Body of pancreas (tissue), 4 donors: ENCODE measurements at regions not wholly inside any gene's neighbourhood (a gene's known extent, or its start where the extent isn't known, plus 50 kb on each side); places are given as distances from the start of the nearest gene placed in this dataset.

Experiments
- ATAC-seq: fragments of 150-250 bp; one replicate; pipeline ENCODE4 v1.9.1; 2016
- DNase-seq, 4 donors: peaks; one replicate each; pipeline ENCODE4 v3.0.0-alpha.2; 2019
- H3K27ac ChIP-seq, 4 donors: fragments of 200-600 bp; sonication (generic); 1 replicate in 3 of 4; 2 replicates in 1 of 4; pipeline versions ENCODE4 v1.5.1 to v1.6.1; 2016 to 2019; ENCODE audit warnings: mild to moderate bottlenecking in 1 of 4, mixed read lengths in 1 of 4, moderate library complexity in 1 of 4
- H3K27me3 ChIP-seq, 2 donors: fragments of 200-600 bp; sonication (generic); one replicate each; pipeline ENCODE4 v1.6.0; 2016; ENCODE audit warnings: mild to moderate bottlenecking in 1 of 2
- H3K36me3 ChIP-seq, 2 donors: fragments of 200-600 bp; sonication (generic); replicated peaks in 1 of 2; 2 replicates each; pipeline ENCODE4 v1.5.1; 2016; ENCODE audit warnings: low read depth in 2 of 2; ENCODE audit not compliant: insufficient read depth in 1 of 2
- H3K4me1 ChIP-seq: fragments of 200-600 bp; sonication (generic); one replicate; pipeline ENCODE4 v1.6.0; 2016
- H3K4me3 ChIP-seq, 2 donors: fragments of 200-600 bp; sonication (generic); 1 replicate in 1 of 2; 2 replicates in 1 of 2; pipeline ENCODE4 v1.5.1; 2016 to 2019
- H3K9me3 ChIP-seq, 3 donors: fragments of 200-600 bp; sonication (generic); 1 replicate in 2 of 3; 2 replicates in 1 of 3; pipeline ENCODE4 v1.5.1; 2016
- POLR2A ChIP-seq, 3 donors: fragments of 450-650 bp; IDR thresholded peaks; one replicate each; pipeline ENCODE4 v1.6.1; 2016; ENCODE audit warnings: antibody characterized with exemption in 3 of 3, mild to moderate bottlenecking in 2 of 3
- WGBS, 2 donors: methylation state at CpG; one replicate each; pipeline ENCODE4 v1.1.5; 2017; 5-methylcytosine and 5-hydroxymethylcytosine counted together
- intact Hi-C: fragments of 100-400 bp; cut with DNase I; formaldehyde crosslinking; loops from one replicate; pipeline ENCODE4 v1.15.1; 2023
- TF ChIP-seq, protein P1 (sequence below), 7 experiments: fragments of 450-650 bp in 4 of 7; fragments of 200-600 bp in 3 of 7; sonication (generic) in 3 of 7; IDR thresholded peaks; one replicate each; pipeline ENCODE4 v1.5.1; 2016 to 2019; ENCODE audit warnings: antibody characterized with exemption in 7 of 7

DNA sequence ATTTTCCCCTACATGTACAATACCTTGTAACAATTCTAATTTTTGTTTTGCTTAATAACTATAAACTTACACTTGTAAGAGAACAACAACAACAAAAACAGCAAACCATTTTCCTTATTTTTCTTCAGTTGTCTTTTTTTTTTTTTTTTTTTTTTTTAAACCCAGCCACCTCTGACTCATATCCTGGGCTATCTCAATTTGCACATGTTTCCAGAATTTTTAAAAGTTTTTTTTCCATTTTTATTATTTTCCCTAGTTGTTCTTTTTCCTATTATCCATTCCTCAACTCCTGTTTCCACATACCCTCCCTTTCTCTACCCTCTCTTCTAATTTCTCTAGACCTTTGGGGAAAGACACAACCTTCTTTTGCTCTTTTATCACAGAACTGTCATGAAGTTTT is 112.5 kb downstream of the EFEMP1 start:
- H3K4me3 ChIP-seq, result no peak overlapping the region
- no peak overlapping the region for H3K27ac ChIP-seq
- no peak for TF ChIP-seq POLR2A (IDR thresholded peaks at IDR 0.05)
- TF ChIP-seq, protein P1, sequence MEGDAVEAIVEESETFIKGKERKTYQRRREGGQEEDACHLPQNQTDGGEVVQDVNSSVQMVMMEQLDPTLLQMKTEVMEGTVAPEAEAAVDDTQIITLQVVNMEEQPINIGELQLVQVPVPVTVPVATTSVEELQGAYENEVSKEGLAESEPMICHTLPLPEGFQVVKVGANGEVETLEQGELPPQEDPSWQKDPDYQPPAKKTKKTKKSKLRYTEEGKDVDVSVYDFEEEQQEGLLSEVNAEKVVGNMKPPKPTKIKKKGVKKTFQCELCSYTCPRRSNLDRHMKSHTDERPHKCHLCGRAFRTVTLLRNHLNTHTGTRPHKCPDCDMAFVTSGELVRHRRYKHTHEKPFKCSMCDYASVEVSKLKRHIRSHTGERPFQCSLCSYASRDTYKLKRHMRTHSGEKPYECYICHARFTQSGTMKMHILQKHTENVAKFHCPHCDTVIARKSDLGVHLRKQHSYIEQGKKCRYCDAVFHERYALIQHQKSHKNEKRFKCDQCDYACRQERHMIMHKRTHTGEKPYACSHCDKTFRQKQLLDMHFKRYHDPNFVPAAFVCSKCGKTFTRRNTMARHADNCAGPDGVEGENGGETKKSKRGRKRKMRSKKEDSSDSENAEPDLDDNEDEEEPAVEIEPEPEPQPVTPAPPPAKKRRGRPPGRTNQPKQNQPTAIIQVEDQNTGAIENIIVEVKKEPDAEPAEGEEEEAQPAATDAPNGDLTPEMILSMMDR (IDR thresholded peaks at IDR 0.05), result no peak
- no peaks in the 10 kb centered on the region for H3K36me3 ChIP-seq
- H3K9me3 ChIP-seq, result no peaks in the 10 kb centered on the region
- ATAC-seq (no peak), DNase-seq (no peak)
- intact Hi-C loops, result no loop called here
- H3K4me1 ChIP-seq, result no peaks in the 10 kb centered on the region
- H3K27me3 ChIP-seq, result no peaks in the 10 kb centered on the region

DNA sequence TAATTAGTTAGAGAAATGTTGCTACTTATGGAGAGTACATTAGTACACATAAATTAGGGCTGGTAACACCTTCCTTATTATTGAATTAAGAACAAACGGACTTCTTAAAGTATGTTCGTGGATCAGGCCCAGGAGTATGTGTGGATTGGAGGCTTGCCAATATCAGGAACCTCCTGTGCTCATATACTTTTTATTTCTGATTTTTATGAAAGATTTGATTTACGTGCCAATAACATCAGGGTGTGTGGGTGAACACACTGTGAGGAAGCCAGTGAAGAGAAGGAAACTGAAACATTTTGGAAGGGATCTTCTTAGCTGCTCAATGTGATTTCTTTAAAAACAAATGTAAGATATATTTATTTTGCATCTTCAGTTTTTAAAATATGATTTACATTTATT is 113.0 kb downstream of the EFEMP1 start:
- H3K9me3 ChIP-seq, result no peaks in the 10 kb centered on the region
- TF ChIP-seq, protein P1 (IDR thresholded peaks at IDR 0.05), result no peak
- TF ChIP-seq POLR2A (IDR thresholded peaks at IDR 0.05), result no peak
- WGBS, 2 donors, result 36 to 53% methylated on average over 3 of the region's 3 CpGs
- no peak for ATAC-seq
- no peaks in the 10 kb centered on the region for H3K36me3 ChIP-seq
- H3K4me1 ChIP-seq, result no peaks in the 10 kb centered on the region
- H3K4me3 ChIP-seq, result no peak overlapping the region
- no peak for DNase-seq
- intact Hi-C loops, result no loop called here
- H3K27me3 ChIP-seq, result no peaks in the 10 kb centered on the region
- no peak overlapping the region for H3K27ac ChIP-seq

DNA sequence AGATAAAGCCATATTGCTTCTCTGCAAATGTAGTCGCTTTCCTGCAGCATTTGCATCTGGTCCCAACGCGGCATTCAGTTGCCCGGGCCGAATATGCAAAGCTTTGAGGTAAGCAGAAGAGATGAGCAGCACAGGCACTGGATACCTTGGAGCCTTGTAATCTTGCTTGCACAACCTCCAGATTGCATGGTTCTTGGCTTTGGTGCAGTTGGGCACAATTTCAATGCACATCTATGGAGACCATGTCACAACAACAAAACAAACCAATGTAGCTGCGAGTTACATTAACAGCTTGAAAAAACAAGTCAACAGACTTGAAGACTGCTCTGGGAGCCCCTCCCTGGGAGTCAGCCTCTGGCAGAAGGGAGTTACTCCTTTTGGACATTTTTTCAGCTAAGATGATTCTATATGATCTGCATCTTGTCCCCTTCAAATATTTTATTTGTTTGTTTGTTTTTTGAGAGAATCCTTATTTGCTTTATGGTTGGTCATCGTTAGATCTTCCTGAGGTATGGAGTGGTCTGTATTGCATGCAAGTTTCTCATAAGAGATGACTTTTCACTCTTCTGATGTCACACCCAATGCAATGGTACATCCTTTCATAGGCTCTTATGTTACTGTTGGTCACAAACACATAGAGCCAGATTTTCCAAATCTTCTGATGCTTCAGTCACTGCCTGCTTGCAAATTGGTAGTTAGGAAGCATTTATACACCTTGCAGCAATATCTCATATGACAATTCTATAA is 113.5 kb downstream of the EFEMP1 start:
- H3K27ac ChIP-seq, result no peak overlapping the region
- H3K27me3 ChIP-seq, result no peaks in the 10 kb centered on the region
- ATAC-seq, result peak; percentile 62
- H3K4me3 ChIP-seq, result no peak overlapping the region
- H3K36me3 ChIP-seq, result no peaks in the 10 kb centered on the region
- no peak for DNase-seq
- TF ChIP-seq, protein P1 (IDR thresholded peaks at IDR 0.05), result no peak
- TF ChIP-seq POLR2A (IDR thresholded peaks at IDR 0.05), result no peak
- no peaks in the 10 kb centered on the region for H3K4me1 ChIP-seq
- intact Hi-C loops, result no loop called here
- no peaks in the 10 kb centered on the region for H3K9me3 ChIP-seq
- 52 to 70% methylated on average over 7 of the region's 7 CpGs for WGBS, 2 donors

DNA sequence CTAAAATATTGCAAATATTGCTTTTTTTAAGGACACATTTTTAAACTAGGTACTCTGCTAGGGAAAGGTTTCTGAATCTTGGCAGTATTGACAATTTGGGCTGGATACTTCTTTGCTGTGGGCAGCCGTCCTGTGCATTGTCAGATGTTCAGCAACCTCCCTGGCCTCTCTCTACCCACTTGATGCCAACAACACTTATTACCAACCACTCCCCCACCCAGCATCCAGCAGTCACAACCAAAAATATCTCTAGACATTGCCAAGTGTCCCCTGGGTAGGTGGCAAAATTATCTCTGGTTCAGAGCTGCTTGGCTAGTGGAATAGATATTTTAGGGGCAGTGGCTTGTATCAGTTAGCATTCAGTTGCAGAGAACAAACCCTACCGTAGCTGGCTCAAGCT is 114.3 kb upstream of the PNPT1 start:
- no peak overlapping the region for H3K27ac ChIP-seq
- H3K4me3 ChIP-seq, result no peak overlapping the region
- WGBS, 2 donors, result 86 to 88% methylated on average over 2 of the region's 2 CpGs
- intact Hi-C loops, result no loop called here
- no peaks in the 10 kb centered on the region for H3K4me1 ChIP-seq
- no peak for ATAC-seq
- no peak for TF ChIP-seq POLR2A (IDR thresholded peaks at IDR 0.05)
- TF ChIP-seq, protein P1 (IDR thresholded peaks at IDR 0.05), result no peak
- no peaks in the 10 kb centered on the region for H3K9me3 ChIP-seq
- H3K36me3 ChIP-seq, result no peaks in the 10 kb centered on the region
- H3K27me3 ChIP-seq, result no peaks in the 10 kb centered on the region
- no peak for DNase-seq

DNA sequence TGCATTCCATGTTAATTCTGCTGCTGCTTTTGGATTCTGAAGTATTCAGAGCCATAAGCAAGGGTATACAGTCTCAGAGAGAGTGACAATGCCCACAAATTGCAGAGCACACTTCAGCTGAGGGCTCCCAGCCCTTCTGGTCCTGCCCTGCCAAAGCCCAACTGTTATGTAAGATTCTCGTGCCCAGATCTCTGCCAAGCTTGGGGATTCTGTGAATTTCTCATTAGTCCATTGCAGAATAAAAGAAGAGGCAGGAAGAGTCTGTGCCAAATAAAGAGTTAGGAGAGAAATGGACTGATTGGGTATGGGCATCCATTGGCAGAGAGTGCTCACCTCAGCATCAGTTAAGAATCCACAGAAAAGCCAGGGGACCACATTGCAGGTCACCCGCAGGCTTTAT is 112.0 kb upstream of the PNPT1 start:
- 50 to 55% methylated on average over 2 of the region's 2 CpGs for WGBS, 2 donors
- TF ChIP-seq POLR2A (IDR thresholded peaks at IDR 0.05), result no peak
- TF ChIP-seq, protein P1 (IDR thresholded peaks at IDR 0.05), result no peak
- no peak for ATAC-seq
- intact Hi-C loops, result no loop called here
- H3K4me3 ChIP-seq, result no peak overlapping the region
- DNase-seq, result no peak
- H3K27me3 ChIP-seq, result no peaks in the 10 kb centered on the region
- no peaks in the 10 kb centered on the region for H3K36me3 ChIP-seq
- no peaks in the 10 kb centered on the region for H3K4me1 ChIP-seq
- no peaks in the 10 kb centered on the region for H3K9me3 ChIP-seq
- no peak overlapping the region for H3K27ac ChIP-seq
